ENCODE measurements at regions not wholly inside any gene's neighbourhood (a gene's known extent, or its start where the extent isn't known, plus 50 kb on each side); places are given as distances from the start of the nearest gene placed in this dataset.

GRCh38 chr11:87447606-87448005 lies 409.9 kb downstream of the TMEM135 start:
- no peak for TF ChIP-seq CTCF (IDR thresholded peaks at IDR 0.05)
- no peaks in the 10 kb centered on the region for H3K9me3 ChIP-seq
- no peak overlapping the region for H3K4me3 ChIP-seq (ENCODE audit: low read depth in 1 of 2, low read length in 1 of 2)
- H3K4me1 ChIP-seq (ENCODE audit: control insufficient read depth in 1 of 2, insufficient read depth in 1 of 2, low read depth in 1 of 2, low read length in 1 of 2) = no peaks in the 10 kb centered on the region
- H3K27ac ChIP-seq = no peak overlapping the region
- H3K27me3 ChIP-seq = no peaks in the 10 kb centered on the region
- H3K36me3 ChIP-seq = no peaks in the 10 kb centered on the region

- H3K27ac ChIP-seq = no peak overlapping the region
- H3K9me3 ChIP-seq = no peaks in the 10 kb centered on the region
- TF ChIP-seq CTCF (IDR thresholded peaks at IDR 0.05) = no peak
- H3K27me3 ChIP-seq = no peaks in the 10 kb centered on the region
- no peak overlapping the region for H3K4me3 ChIP-seq (ENCODE audit: low read depth in 1 of 2, low read length in 1 of 2)
- no peaks in the 10 kb centered on the region for H3K36me3 ChIP-seq
- H3K4me1 ChIP-seq (ENCODE audit: control insufficient read depth in 1 of 2, insufficient read depth in 1 of 2, low read depth in 1 of 2, low read length in 1 of 2) = no peaks in the 10 kb centered on the region
Measured at GRCh38 chr11:87444993-87445392, 407.3 kb downstream of the TMEM135 start.

- no peaks in the 10 kb centered on the region for H3K4me1 ChIP-seq (ENCODE audit: control insufficient read depth in 1 of 2, insufficient read depth in 1 of 2, low read depth in 1 of 2, low read length in 1 of 2)
- H3K27me3 ChIP-seq = no peaks in the 10 kb centered on the region
- TF ChIP-seq CTCF (IDR thresholded peaks at IDR 0.05) = no peak
Measured at GRCh38 chr11:87443707-87444106, 406.0 kb downstream of the TMEM135 start.

GRCh38 chr11:87440076-87440770 lies 402.5 kb downstream of the TMEM135 start:
- H3K4me3 ChIP-seq (ENCODE audit: low read depth in 1 of 2, low read length in 1 of 2) = no peak overlapping the region
- no peaks in the 10 kb centered on the region for H3K36me3 ChIP-seq
- no peak overlapping the region for H3K27ac ChIP-seq
- no peaks in the 10 kb centered on the region for H3K4me1 ChIP-seq (ENCODE audit: control insufficient read depth in 1 of 2, insufficient read depth in 1 of 2, low read depth in 1 of 2, low read length in 1 of 2)
- H3K9me3 ChIP-seq = no peaks in the 10 kb centered on the region
- no peaks in the 10 kb centered on the region for H3K27me3 ChIP-seq
- TF ChIP-seq CTCF (IDR thresholded peaks at IDR 0.05) = no peak

More at GRCh38 chr11:87443707-87444106, 406.0 kb downstream of the TMEM135 start:
- Histone ChIP-seq H3K9me3 (no peaks in the 10 kb centered on the region), H3K36me3 (no peaks in the 10 kb centered on the region), H3K27ac (no peak overlapping the region), H3K4me3 (ENCODE audit: low read depth in 1 of 2, low read length in 1 of 2) (no peak overlapping the region)

GRCh38 chr11:87438416-87438815 lies 400.7 kb downstream of the TMEM135 start:
- no peak for TF ChIP-seq CTCF (IDR thresholded peaks at IDR 0.05)
- no peaks in the 10 kb centered on the region for H3K36me3 ChIP-seq
- no peaks in the 10 kb centered on the region for H3K9me3 ChIP-seq
- H3K4me3 ChIP-seq (ENCODE audit: low read depth in 1 of 2, low read length in 1 of 2) = no peak overlapping the region
- no peaks in the 10 kb centered on the region for H3K4me1 ChIP-seq (ENCODE audit: control insufficient read depth in 1 of 2, insufficient read depth in 1 of 2, low read depth in 1 of 2, low read length in 1 of 2)
- no peaks in the 10 kb centered on the region for H3K27me3 ChIP-seq
- H3K27ac ChIP-seq = no peak overlapping the region

Measured in neutrophil (primary cell).